Liver (tissue), 8 donors: ENCODE measurements at regions not wholly inside any gene's neighbourhood (a gene's known extent, or its start where the extent isn't known, plus 50 kb on each side); places are given as distances from the start of the nearest gene placed in this dataset.

ENCODE experiments used
- DNase-seq: peaks from one replicate; pipeline ENCODE4 v3.0.0-alpha.2; 2017; ENCODE audit warnings: low spot score
- H3K27ac ChIP-seq, 2 donors: one replicate each; pipeline ENCODE4 v1.7.0; 2013; ENCODE audit warnings: inconsistent platforms in 2 of 2, low read length in 2 of 2, control low read depth in 1 of 2, low read depth in 1 of 2, mild to moderate bottlenecking in 1 of 2
- H3K27me3 ChIP-seq, 4 donors: one replicate each; pipeline versions ENCODE4 v1.6.1 to v1.7.0; 2013; ENCODE audit warnings: low read length in 3 of 4, inconsistent platforms in 1 of 4, mild to moderate bottlenecking in 1 of 4, moderate library complexity in 1 of 4; ENCODE audit not compliant: control insufficient read depth in 4 of 4, insufficient read depth in 4 of 4
- H3K36me3 ChIP-seq, 4 donors: one replicate each; pipeline versions ENCODE4 v1.6.1 to v1.7.0; 2013; ENCODE audit warnings: low read length in 3 of 4, mild to moderate bottlenecking in 3 of 4, low read depth in 1 of 4, moderate library complexity in 1 of 4; ENCODE audit not compliant: control insufficient read depth in 4 of 4, insufficient read depth in 3 of 4
- H3K4me1 ChIP-seq, 4 donors: one replicate each; pipeline versions ENCODE4 v1.6.1 to v1.7.0; 2013; ENCODE audit warnings: low read length in 3 of 4, mild to moderate bottlenecking in 3 of 4, moderate library complexity in 1 of 4; ENCODE audit not compliant: control insufficient read depth in 4 of 4, insufficient read depth in 4 of 4
- H3K4me3 ChIP-seq, 3 donors: one replicate each; pipeline versions ENCODE4 v1.6.1 to v1.7.0; 2013; ENCODE audit warnings: low read length in 3 of 3, control low read depth in 1 of 3, low read depth in 1 of 3, mild to moderate bottlenecking in 1 of 3
- H3K9ac ChIP-seq, 2 donors: one replicate each; pipeline ENCODE4 v1.7.0; 2013; ENCODE audit warnings: low read length in 2 of 2, mild to moderate bottlenecking in 2 of 2, moderate library complexity in 2 of 2, control low read depth in 1 of 2, low read depth in 1 of 2
- H3K9me3 ChIP-seq, 4 donors: one replicate each; pipeline versions ENCODE4 v1.6.1 to v1.7.0; 2013; ENCODE audit warnings: low read length in 3 of 4; ENCODE audit not compliant: control insufficient read depth in 4 of 4
- CTCF ChIP-seq: fragments of 150-350 bp; IDR thresholded peaks from 2 replicates; pipeline ENCODE4 v1.5.1; 2017; ENCODE audit warnings: improper control_type of control experiment, low read depth, low read length; ENCODE audit not compliant: missing input control
- FOXA1 ChIP-seq: IDR thresholded peaks from 2 replicates; pipeline ENCODE4 v1.6.1; 2016; ENCODE audit warnings: antibody characterized with exemption
- FOXA2 ChIP-seq: IDR thresholded peaks from 2 replicates; pipeline ENCODE4 v1.6.1; 2016; ENCODE audit warnings: antibody characterized with exemption
- GABPA ChIP-seq, 2 donors: IDR thresholded peaks in 1 of 2; conservative IDR thresholded peaks in 1 of 2; 2 replicates each; pipeline ENCODE4 v1.6.1; 2016; ENCODE audit warnings: antibody characterized with exemption in 2 of 2, mild to moderate bottlenecking in 1 of 2, moderate library complexity in 1 of 2
- HNF4A ChIP-seq, 2 donors: conservative IDR thresholded peaks; 2 replicates each; pipeline ENCODE4 v1.6.1; 2016; ENCODE audit warnings: antibody characterized with exemption in 2 of 2, mild to moderate bottlenecking in 2 of 2
- HNF4G ChIP-seq: IDR thresholded peaks from 2 replicates; pipeline ENCODE4 v1.6.1; 2016; ENCODE audit warnings: antibody characterized with exemption
- JUND ChIP-seq, 2 donors: IDR thresholded peaks; 2 replicates each; pipeline ENCODE4 v1.6.1; 2016; ENCODE audit warnings: antibody characterized with exemption in 2 of 2
- MAX ChIP-seq: IDR thresholded peaks from 2 replicates; pipeline ENCODE4 v1.6.1; 2016; ENCODE audit warnings: antibody characterized with exemption
- NR2F2 ChIP-seq: IDR thresholded peaks from 2 replicates; pipeline ENCODE4 v1.6.1; 2016; ENCODE audit warnings: antibody characterized with exemption
- RAD21 ChIP-seq, 2 donors: IDR thresholded peaks; 2 replicates each; pipeline ENCODE4 v1.6.1; 2016; ENCODE audit warnings: antibody characterized with exemption in 2 of 2, mild to moderate bottlenecking in 2 of 2
- SP1 ChIP-seq: IDR thresholded peaks from 2 replicates; pipeline ENCODE4 v1.6.1; 2018; ENCODE audit warnings: antibody characterized with exemption, mild to moderate bottlenecking
- TAF1 ChIP-seq: conservative IDR thresholded peaks from 2 replicates; pipeline ENCODE4 v1.6.1; 2016; ENCODE audit warnings: antibody characterized with exemption, mild to moderate bottlenecking
- YY1 ChIP-seq: IDR thresholded peaks from 2 replicates; pipeline ENCODE4 v1.6.1; 2016; ENCODE audit warnings: antibody characterized with exemption, mild to moderate bottlenecking
- ZBTB33 ChIP-seq: IDR thresholded peaks from 2 replicates; pipeline ENCODE4 v1.6.1; 2016; ENCODE audit warnings: antibody characterized with exemption
- WGBS: extraction: QIAGEN DNeasy Blood & Tissue Kit; methylation state at CpG from one replicate; pipeline ENCODE4 v1.1.7; 2013; 5-methylcytosine and 5-hydroxymethylcytosine counted together
- donor health status: healthy.
- donor health status: healthy.
- donor health status: healthy.
- donor health status: healthy.
- donor health status: healthy.

- under 1% methylated on average over 3 of the region's 3 CpGs for WGBS
- H3K27me3 ChIP-seq, result no peaks in the 10 kb centered on the region
- H3K36me3 ChIP-seq, result no peaks in the 10 kb centered on the region
- TF ChIP-seq GABPA (IDR thresholded peaks at IDR 0.05 in 1 of 2, conservative IDR thresholded peaks at IDR 0.05 in 1 of 2), result no peak
- TF ChIP-seq YY1, result no peak
- no peak for TF ChIP-seq SP1
- peak in 1 of 2 donors; percentile 41 for TF ChIP-seq HNF4A (conservative IDR thresholded peaks at IDR 0.05)
- TF ChIP-seq RAD21 (IDR thresholded peaks at IDR 0.05), result peak; percentile 73 to 90
- peak; percentile 71 for TF ChIP-seq CTCF
- H3K4me1 ChIP-seq, result peaks cover 0 to 5% (median 3%) of the 10 kb centered on the region in 4 donors
- no peak overlapping the region for H3K4me3 ChIP-seq
- H3K9me3 ChIP-seq, result no peaks in the 10 kb centered on the region
- H3K9ac ChIP-seq, result no peak overlapping the region
- no peak for DNase-seq
- no peak overlapping the region for H3K27ac ChIP-seq
Observed at GRCh38 chr2:174697255-174697654, 67.0 kb downstream of the CHRNA1 start.

GRCh38 chr2:174694920-174695319 is 69.4 kb downstream of the CHRNA1 start:
- 61% methylated on average over 2 of the region's 2 CpGs for WGBS
- no peak overlapping the region for H3K9ac ChIP-seq

More at GRCh38 chr2:174694920-174695319, 69.4 kb downstream of the CHRNA1 start:
- no peaks in the 10 kb centered on the region for H3K36me3 ChIP-seq
- H3K4me3 ChIP-seq, result no peak overlapping the region
- no peaks in the 10 kb centered on the region for H3K4me1 ChIP-seq
- no peak overlapping the region for H3K27ac ChIP-seq
- TF ChIP-seq JUND (IDR thresholded peaks at IDR 0.05) (no peak), FOXA1 (no peak), RAD21 (IDR thresholded peaks at IDR 0.05) (no peak), YY1 (no peak), CTCF (no peak), HNF4G (no peak), TAF1 (no peak), NR2F2 (no peak), SP1 (no peak), ZBTB33 (no peak), FOXA2 (no peak), MAX (no peak)
- H3K9me3 ChIP-seq, result no peaks in the 10 kb centered on the region
- DNase-seq, result no peak
- no peaks in the 10 kb centered on the region for H3K27me3 ChIP-seq
